ENCODE measurements at regions not wholly inside any gene's neighbourhood (a gene's known extent, or its start where the extent isn't known, plus 50 kb on each side); places are given as distances from the start of the nearest gene placed in this dataset.

DNA sequence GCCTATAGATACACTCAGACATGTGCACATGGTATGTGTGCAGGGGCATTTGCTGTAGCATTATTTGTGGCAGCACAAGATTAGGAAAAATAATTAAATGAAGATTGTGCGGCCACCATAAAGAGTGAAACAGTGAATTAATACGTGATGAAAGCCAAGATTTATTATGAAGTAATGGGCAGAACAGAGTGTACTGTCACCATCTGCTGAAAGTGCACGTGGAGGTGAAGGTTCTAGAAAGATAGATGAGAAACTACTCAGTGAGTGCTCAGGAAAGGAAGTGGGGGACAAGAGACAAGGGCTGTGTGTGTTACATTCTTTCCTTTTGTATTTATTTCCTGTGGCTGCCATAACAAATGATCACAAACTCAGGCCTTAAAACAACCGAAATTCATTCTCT is 246.1 kb upstream of the ATP10A start:
- no peaks in the 10 kb centered on the region for H3K4me1 ChIP-seq (ENCODE audit: control insufficient read depth, low read length)
- peaks cover 12% of the 10 kb centered on the region; the same call in 1 of the 2 replicates for H3K9me3 ChIP-seq (ENCODE audit: control insufficient read depth, insufficient read depth, low read length)
- H3F3A ChIP-seq (ENCODE audit: control insufficient read depth, insufficient read depth): no peaks in the 10 kb centered on the region
- no peak overlapping the region for H3K27ac ChIP-seq (ENCODE audit: low read depth, low read length)
- H4K20me1 ChIP-seq (ENCODE audit: control insufficient read depth, insufficient read depth, low read depth, low read length): no peaks in the 10 kb centered on the region
- H3K27me3 ChIP-seq (ENCODE audit: control insufficient read depth, low read length): no peaks in the 10 kb centered on the region
- no peak overlapping the region for H3K4me3 ChIP-seq (ENCODE audit: low read length)
- TF ChIP-seq CTCF (IDR thresholded peaks at IDR 0.05; ENCODE audit: low read depth, low read length, poor library complexity, severe bottlenecking) (no peak), EZH2phosphoT487 (IDR thresholded peaks at IDR 0.05; ENCODE audit: borderline replicate concordance, low read length) (no peak)
- no peaks in the 10 kb centered on the region for H3K36me3 ChIP-seq (ENCODE audit: control insufficient read depth, low read length)
- no peak overlapping the region for H3K4me2 ChIP-seq (ENCODE audit: low read length)
- H3K9me2 ChIP-seq (replicated peaks; ENCODE audit: control insufficient read depth, low read length): no peaks in the 10 kb centered on the region
- no peaks in the 10 kb centered on the region for H3K79me2 ChIP-seq (ENCODE audit: control insufficient read depth, low read length)

GRCh38 chr15:26106556-26106955 is 243.4 kb upstream of the ATP10A start:
- H3K79me2 ChIP-seq (ENCODE audit: control insufficient read depth, low read length): no peaks in the 10 kb centered on the region
- H3K4me2 ChIP-seq (ENCODE audit: low read length): no peak overlapping the region
- no peaks in the 10 kb centered on the region for H3K27me3 ChIP-seq (ENCODE audit: control insufficient read depth, low read length)
- H3K36me3 ChIP-seq (ENCODE audit: control insufficient read depth, low read length): no peaks in the 10 kb centered on the region
- TF ChIP-seq EZH2phosphoT487 (IDR thresholded peaks at IDR 0.05; ENCODE audit: borderline replicate concordance, low read length) (no peak), CTCF (IDR thresholded peaks at IDR 0.05; ENCODE audit: low read depth, low read length, poor library complexity, severe bottlenecking) (no peak)
- H3K4me1 ChIP-seq (ENCODE audit: control insufficient read depth, low read length): no peaks in the 10 kb centered on the region
- no peaks in the 10 kb centered on the region for H4K20me1 ChIP-seq (ENCODE audit: control insufficient read depth, insufficient read depth, low read depth, low read length)
- H3F3A ChIP-seq (ENCODE audit: control insufficient read depth, insufficient read depth): no peaks in the 10 kb centered on the region
- H3K4me3 ChIP-seq (ENCODE audit: low read length): no peak overlapping the region
- H3K27ac ChIP-seq (ENCODE audit: low read depth, low read length): no peak overlapping the region
- no peaks in the 10 kb centered on the region for H3K9me2 ChIP-seq (replicated peaks; ENCODE audit: control insufficient read depth, low read length)
- peaks cover 21% of the 10 kb centered on the region; the same call in 1 of the 2 replicates for H3K9me3 ChIP-seq (ENCODE audit: control insufficient read depth, insufficient read depth, low read length)

GRCh38 chr15:26103002-26103404 is 239.9 kb upstream of the ATP10A start:
- Histone ChIP-seq H3F3A (ENCODE audit: control insufficient read depth, insufficient read depth) (no peaks in the 10 kb centered on the region), H3K4me3 (ENCODE audit: low read length) (no peak overlapping the region), H3K9me2 (replicated peaks; ENCODE audit: control insufficient read depth, low read length) (no peaks in the 10 kb centered on the region), H4K20me1 (ENCODE audit: control insufficient read depth, insufficient read depth, low read depth, low read length) (no peaks in the 10 kb centered on the region), H3K9me3 (ENCODE audit: control insufficient read depth, insufficient read depth, low read length) (peaks cover 12% of the 10 kb centered on the region; the same call in 1 of the 2 replicates), H3K27ac (ENCODE audit: low read depth, low read length) (no peak overlapping the region), H3K4me2 (ENCODE audit: low read length) (no peak overlapping the region), H3K27me3 (ENCODE audit: control insufficient read depth, low read length) (no peaks in the 10 kb centered on the region), H3K4me1 (ENCODE audit: control insufficient read depth, low read length) (no peaks in the 10 kb centered on the region), H3K79me2 (ENCODE audit: control insufficient read depth, low read length) (no peaks in the 10 kb centered on the region), H3K36me3 (ENCODE audit: control insufficient read depth, low read length) (no peaks in the 10 kb centered on the region)
- TF ChIP-seq EZH2phosphoT487 (IDR thresholded peaks at IDR 0.05; ENCODE audit: borderline replicate concordance, low read length) (no peak), CTCF (IDR thresholded peaks at IDR 0.05; ENCODE audit: low read depth, low read length, poor library complexity, severe bottlenecking) (no peak)
